Neural cell (in vitro differentiated cells): ENCODE measurements at regions not wholly inside any gene's neighbourhood (a gene's known extent, or its start where the extent isn't known, plus 50 kb on each side); places are given as distances from the start of the nearest gene placed in this dataset.

Experiments used
- CTCF ChIP-seq: fragments of 450-650 bp; IDR thresholded peaks from 2 replicates; pipeline ENCODE4 v1.5.1; 2014; ENCODE audit warnings: antibody characterized with exemption, mild to moderate bottlenecking, moderate library complexity; ENCODE audit not compliant: poor library complexity, severe bottlenecking
- EP300 ChIP-seq: fragments of 450-650 bp; conservative IDR thresholded peaks from 2 replicates; pipeline ENCODE4 v1.6.1; 2014; ENCODE audit warnings: antibody characterized with exemption, mild to moderate bottlenecking, moderate library complexity; ENCODE audit not compliant: poor library complexity, severe bottlenecking
- EZH2 ChIP-seq: fragments of 200-600, 300-800 bp; shearing (Covaris generic), sonication (generic); IDR thresholded peaks from 2 replicates; pipeline ENCODE4 v1.6.1; 2014; ENCODE audit warnings: antibody characterized with exemption, low read length, borderline replicate concordance, mild to moderate bottlenecking; ENCODE audit not compliant: insufficient read depth, poor library complexity, severe bottlenecking
- MXI1 ChIP-seq: fragments of 450-650 bp; conservative IDR thresholded peaks from 2 replicates; pipeline ENCODE4 v1.6.1; 2014; ENCODE audit warnings: antibody characterized with exemption, mild to moderate bottlenecking; ENCODE audit not compliant: poor library complexity, severe bottlenecking
- POLR2AphosphoS5 ChIP-seq: IDR thresholded peaks from 2 replicates; pipeline ENCODE4 v1.6.1; 2012
- RAD21 ChIP-seq: fragments of 450-650 bp; conservative IDR thresholded peaks from 2 replicates; pipeline ENCODE4 v1.6.1; 2014; ENCODE audit warnings: antibody characterized with exemption, mild to moderate bottlenecking, moderate library complexity
- SMC3 ChIP-seq: fragments of 450-650 bp; conservative IDR thresholded peaks from 2 replicates; pipeline ENCODE4 v1.6.1; 2014; ENCODE audit warnings: antibody characterized with exemption, mild to moderate bottlenecking, moderate library complexity; ENCODE audit not compliant: poor library complexity
- TAF1 ChIP-seq: IDR thresholded peaks from 2 replicates; pipeline ENCODE4 v1.6.1; 2012; ENCODE audit warnings: low read depth
- TF ChIP-seq, protein P1 (sequence below): IDR thresholded peaks from 2 replicates; pipeline ENCODE4 v1.6.1; 2012; ENCODE audit warnings: borderline replicate concordance

GRCh38 chr11:81717695-81718094 is 1016.0 kb downstream of the FAM181B start:
- TF ChIP-seq CTCF: no peak
- TF ChIP-seq, protein P1, sequence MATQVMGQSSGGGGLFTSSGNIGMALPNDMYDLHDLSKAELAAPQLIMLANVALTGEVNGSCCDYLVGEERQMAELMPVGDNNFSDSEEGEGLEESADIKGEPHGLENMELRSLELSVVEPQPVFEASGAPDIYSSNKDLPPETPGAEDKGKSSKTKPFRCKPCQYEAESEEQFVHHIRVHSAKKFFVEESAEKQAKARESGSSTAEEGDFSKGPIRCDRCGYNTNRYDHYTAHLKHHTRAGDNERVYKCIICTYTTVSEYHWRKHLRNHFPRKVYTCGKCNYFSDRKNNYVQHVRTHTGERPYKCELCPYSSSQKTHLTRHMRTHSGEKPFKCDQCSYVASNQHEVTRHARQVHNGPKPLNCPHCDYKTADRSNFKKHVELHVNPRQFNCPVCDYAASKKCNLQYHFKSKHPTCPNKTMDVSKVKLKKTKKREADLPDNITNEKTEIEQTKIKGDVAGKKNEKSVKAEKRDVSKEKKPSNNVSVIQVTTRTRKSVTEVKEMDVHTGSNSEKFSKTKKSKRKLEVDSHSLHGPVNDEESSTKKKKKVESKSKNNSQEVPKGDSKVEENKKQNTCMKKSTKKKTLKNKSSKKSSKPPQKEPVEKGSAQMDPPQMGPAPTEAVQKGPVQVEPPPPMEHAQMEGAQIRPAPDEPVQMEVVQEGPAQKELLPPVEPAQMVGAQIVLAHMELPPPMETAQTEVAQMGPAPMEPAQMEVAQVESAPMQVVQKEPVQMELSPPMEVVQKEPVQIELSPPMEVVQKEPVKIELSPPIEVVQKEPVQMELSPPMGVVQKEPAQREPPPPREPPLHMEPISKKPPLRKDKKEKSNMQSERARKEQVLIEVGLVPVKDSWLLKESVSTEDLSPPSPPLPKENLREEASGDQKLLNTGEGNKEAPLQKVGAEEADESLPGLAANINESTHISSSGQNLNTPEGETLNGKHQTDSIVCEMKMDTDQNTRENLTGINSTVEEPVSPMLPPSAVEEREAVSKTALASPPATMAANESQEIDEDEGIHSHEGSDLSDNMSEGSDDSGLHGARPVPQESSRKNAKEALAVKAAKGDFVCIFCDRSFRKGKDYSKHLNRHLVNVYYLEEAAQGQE: no peak
- TF ChIP-seq POLR2AphosphoS5: no peak
- TF ChIP-seq RAD21: no peak
- no peak for TF ChIP-seq EZH2
- no peak for TF ChIP-seq TAF1
- no peak for TF ChIP-seq EP300
- no peak for TF ChIP-seq MXI1
- no peak for TF ChIP-seq SMC3
